ENCODE measurements at regions not wholly inside any gene's neighbourhood (a gene's known extent, or its start where the extent isn't known, plus 50 kb on each side); places are given as distances from the start of the nearest gene placed in this dataset.

GRCh38 chr7:124550036-124550435 lies 215.6 kb downstream of the GPR37 start:
- H3K27me3 Mint-ChIP-seq: no peaks in the 10 kb centered on the region
- H3K9me3 Mint-ChIP-seq: peaks cover 18% of the 10 kb centered on the region
- ATAC-seq (replicated peaks; ENCODE audit: extremely low read depth, poor library complexity, severe bottlenecking) (no peak), DNase-seq (ENCODE audit: low spot score in 2 of 2) (no peak)
- no peaks in the 10 kb centered on the region for H3K4me1 Mint-ChIP-seq
- H3K36me3 Mint-ChIP-seq (ENCODE audit: insufficient read depth): no peaks in the 10 kb centered on the region
- no peak overlapping the region for H3K4me3 Mint-ChIP-seq
- H3K27ac Mint-ChIP-seq (ENCODE audit: low read depth): no peak overlapping the region

- H3K27me3 Mint-ChIP-seq: no peaks in the 10 kb centered on the region
- peaks cover 12% of the 10 kb centered on the region for H3K9me3 Mint-ChIP-seq
- peaks cover 2% of the 10 kb centered on the region for H3K36me3 Mint-ChIP-seq (ENCODE audit: insufficient read depth)
- H3K4me1 Mint-ChIP-seq: no peaks in the 10 kb centered on the region
- no peak for ATAC-seq (replicated peaks; ENCODE audit: extremely low read depth, poor library complexity, severe bottlenecking)
- no peak for DNase-seq (ENCODE audit: low spot score in 2 of 2)
- H3K27ac Mint-ChIP-seq (ENCODE audit: low read depth): no peak overlapping the region
- H3K4me3 Mint-ChIP-seq: no peak overlapping the region
Observed at GRCh38 chr7:124542476-124542875, 223.1 kb downstream of the GPR37 start.

- H3K36me3 Mint-ChIP-seq (ENCODE audit: insufficient read depth): no peaks in the 10 kb centered on the region
- H3K27ac Mint-ChIP-seq (ENCODE audit: low read depth): no peak overlapping the region
- ATAC-seq (replicated peaks; ENCODE audit: extremely low read depth, poor library complexity, severe bottlenecking) (no peak), DNase-seq (ENCODE audit: low spot score in 2 of 2) (no peak)
- peaks cover 23% of the 10 kb centered on the region for H3K9me3 Mint-ChIP-seq
- H3K27me3 Mint-ChIP-seq: no peaks in the 10 kb centered on the region
- no peaks in the 10 kb centered on the region for H3K4me1 Mint-ChIP-seq
- no peak overlapping the region for H3K4me3 Mint-ChIP-seq
Observed at GRCh38 chr7:124536156-124536762, 229.3 kb downstream of the GPR37 start.

GRCh38 chr7:124532166-124532565 lies 233.4 kb downstream of the GPR37 start:
- no peaks in the 10 kb centered on the region for H3K36me3 Mint-ChIP-seq (ENCODE audit: insufficient read depth)
- DNase-seq (ENCODE audit: low spot score in 2 of 2): no peak
- H3K4me1 Mint-ChIP-seq: no peaks in the 10 kb centered on the region
- H3K9me3 Mint-ChIP-seq: peaks cover 17% of the 10 kb centered on the region
- ATAC-seq (replicated peaks; ENCODE audit: extremely low read depth, poor library complexity, severe bottlenecking): no peak
- H3K27ac Mint-ChIP-seq (ENCODE audit: low read depth): no peak overlapping the region
- no peak overlapping the region for H3K4me3 Mint-ChIP-seq
- H3K27me3 Mint-ChIP-seq: no peaks in the 10 kb centered on the region

GRCh38 chr7:124516911-124517310 lies 248.7 kb downstream of the GPR37 start:
- DNase-seq (ENCODE audit: low spot score in 2 of 2): no peak
- no peaks in the 10 kb centered on the region for H3K27me3 Mint-ChIP-seq
- H3K9me3 Mint-ChIP-seq: peaks cover 16% of the 10 kb centered on the region
- no peak for ATAC-seq (replicated peaks; ENCODE audit: extremely low read depth, poor library complexity, severe bottlenecking)
- no peak overlapping the region for H3K4me3 Mint-ChIP-seq
- no peaks in the 10 kb centered on the region for H3K36me3 Mint-ChIP-seq (ENCODE audit: insufficient read depth)
- H3K27ac Mint-ChIP-seq (ENCODE audit: low read depth): no peak overlapping the region
- no peaks in the 10 kb centered on the region for H3K4me1 Mint-ChIP-seq

- DNase-seq (ENCODE audit: low spot score in 2 of 2): no peak
- H3K4me1 Mint-ChIP-seq: no peaks in the 10 kb centered on the region
- no peaks in the 10 kb centered on the region for H3K36me3 Mint-ChIP-seq (ENCODE audit: insufficient read depth)
- no peaks in the 10 kb centered on the region for H3K27me3 Mint-ChIP-seq
- H3K4me3 Mint-ChIP-seq: no peak overlapping the region
- peaks cover 16% of the 10 kb centered on the region for H3K9me3 Mint-ChIP-seq
- no peak for ATAC-seq (replicated peaks; ENCODE audit: extremely low read depth, poor library complexity, severe bottlenecking)
- no peak overlapping the region for H3K27ac Mint-ChIP-seq (ENCODE audit: low read depth)
Observed at GRCh38 chr7:124515106-124515830, 250.3 kb downstream of the GPR37 start.

- no peak for DNase-seq (ENCODE audit: low spot score in 2 of 2)
- ATAC-seq (replicated peaks; ENCODE audit: extremely low read depth, poor library complexity, severe bottlenecking): no peak
- no peak overlapping the region for H3K4me3 Mint-ChIP-seq
- H3K27me3 Mint-ChIP-seq: no peaks in the 10 kb centered on the region
- no peaks in the 10 kb centered on the region for H3K4me1 Mint-ChIP-seq
- H3K27ac Mint-ChIP-seq (ENCODE audit: low read depth): no peak overlapping the region
- no peaks in the 10 kb centered on the region for H3K36me3 Mint-ChIP-seq (ENCODE audit: insufficient read depth)
- H3K9me3 Mint-ChIP-seq: peaks cover 16% of the 10 kb centered on the region
Observed at GRCh38 chr7:124514471-124514870, 251.1 kb downstream of the GPR37 start.

- H3K4me3 Mint-ChIP-seq: no peak overlapping the region
- DNase-seq (ENCODE audit: low spot score in 2 of 2): no peak
- ATAC-seq (replicated peaks; ENCODE audit: extremely low read depth, poor library complexity, severe bottlenecking): no peak
- H3K36me3 Mint-ChIP-seq (ENCODE audit: insufficient read depth): no peaks in the 10 kb centered on the region
- H3K27ac Mint-ChIP-seq (ENCODE audit: low read depth): no peak overlapping the region
- peaks cover 20% of the 10 kb centered on the region for H3K9me3 Mint-ChIP-seq
- no peaks in the 10 kb centered on the region for H3K4me1 Mint-ChIP-seq
- no peaks in the 10 kb centered on the region for H3K27me3 Mint-ChIP-seq
Observed at GRCh38 chr7:124497176-124497575, 268.4 kb downstream of the GPR37 start.

- H3K27ac Mint-ChIP-seq (ENCODE audit: low read depth): no peak overlapping the region
- peaks cover 4% of the 10 kb centered on the region for H3K9me3 Mint-ChIP-seq
- H3K4me3 Mint-ChIP-seq: no peak overlapping the region
- no peak for DNase-seq (ENCODE audit: low spot score in 2 of 2)
- ATAC-seq (replicated peaks; ENCODE audit: extremely low read depth, poor library complexity, severe bottlenecking): no peak
- H3K4me1 Mint-ChIP-seq: no peaks in the 10 kb centered on the region
- H3K27me3 Mint-ChIP-seq: no peaks in the 10 kb centered on the region
- H3K36me3 Mint-ChIP-seq (ENCODE audit: insufficient read depth): no peaks in the 10 kb centered on the region
Observed at GRCh38 chr7:124489925-124490324, 275.7 kb downstream of the GPR37 start.

- Mint-ChIP-seq H3K4me1 (no peaks in the 10 kb centered on the region), H3K9me3 (peaks cover 4% of the 10 kb centered on the region), H3K27ac (ENCODE audit: low read depth) (no peak overlapping the region), H3K4me3 (no peak overlapping the region), H3K27me3 (no peaks in the 10 kb centered on the region), H3K36me3 (ENCODE audit: insufficient read depth) (no peaks in the 10 kb centered on the region)
- DNase-seq (ENCODE audit: low spot score in 2 of 2): no peak
- no peak for ATAC-seq (replicated peaks; ENCODE audit: extremely low read depth, poor library complexity, severe bottlenecking)
Observed at GRCh38 chr7:124489082-124489819, 276.3 kb downstream of the GPR37 start.

- no peak overlapping the region for H3K27ac Mint-ChIP-seq (ENCODE audit: low read depth)
Observed at GRCh38 chr7:124482229-124482628, 283.4 kb downstream of the GPR37 start.

GRCh38 chr7:124480821-124481290 lies 284.7 kb downstream of the GPR37 start:
- DNase-seq (ENCODE audit: low spot score in 2 of 2) (no peak), ATAC-seq (replicated peaks; ENCODE audit: extremely low read depth, poor library complexity, severe bottlenecking) (no peak)
- Mint-ChIP-seq H3K4me3 (no peak overlapping the region), H3K4me1 (no peaks in the 10 kb centered on the region), H3K36me3 (ENCODE audit: insufficient read depth) (no peaks in the 10 kb centered on the region), H3K27me3 (no peaks in the 10 kb centered on the region), H3K9me3 (peaks cover 18% of the 10 kb centered on the region), H3K27ac (ENCODE audit: low read depth) (no peak overlapping the region)

More at GRCh38 chr7:124482229-124482628, 283.4 kb downstream of the GPR37 start:
- Mint-ChIP-seq H3K9me3 (peaks cover 12% of the 10 kb centered on the region), H3K4me1 (no peaks in the 10 kb centered on the region), H3K27me3 (no peaks in the 10 kb centered on the region), H3K36me3 (ENCODE audit: insufficient read depth) (no peaks in the 10 kb centered on the region), H3K4me3 (no peak overlapping the region)
- no peak for DNase-seq (ENCODE audit: low spot score in 2 of 2)
- ATAC-seq (replicated peaks; ENCODE audit: extremely low read depth, poor library complexity, severe bottlenecking): no peak
